NCI-H2171 treated with DMSO at 0.1 percent for 48 hours (cell line): ENCODE measurements at regions not wholly inside any gene's neighbourhood (a gene's known extent, or its start where the extent isn't known, plus 50 kb on each side); places are given as distances from the start of the nearest gene placed in this dataset.

Source experiments
- DNase-seq: peaks from one replicate; lab custom pipeline; 2025; lab: John Stamatoyannopoulos, UW

- DNase-seq, result no peak
These were observed 50.0 kb upstream of the LHX5 start for GRCh38 chr12:113521708-113522107.
